Endodermal cell (in vitro differentiated cells): ENCODE measurements at regions not wholly inside any gene's neighbourhood (a gene's known extent, or its start where the extent isn't known, plus 50 kb on each side); places are given as distances from the start of the nearest gene placed in this dataset.

Source experiments
- DNase-seq: peaks from one replicate; pipeline ENCODE4 v3.0.0-alpha.2; 2017
- H3K27ac ChIP-seq: 2 replicates; pipeline ENCODE4 v1.5.1; 2013; ENCODE audit warnings: mild to moderate bottlenecking, low read depth, low read length, moderate library complexity
- H3K27me3 ChIP-seq: 2 replicates; pipeline ENCODE4 v1.6.1; 2013; ENCODE audit warnings: mild to moderate bottlenecking, low read length, moderate library complexity; ENCODE audit not compliant: insufficient read depth, control insufficient read depth, poor library complexity, severe bottlenecking
- H3K36me3 ChIP-seq: 2 replicates; pipeline ENCODE4 v1.7.0; 2013; ENCODE audit warnings: mild to moderate bottlenecking, low read length, moderate library complexity; ENCODE audit not compliant: control insufficient read depth, insufficient read depth
- H3K4me1 ChIP-seq: one replicate; pipeline ENCODE4 v1.7.0; 2013; ENCODE audit warnings: low read length; ENCODE audit not compliant: control insufficient read depth, insufficient read depth
- H3K4me3 ChIP-seq: 2 replicates; pipeline ENCODE4 v1.5.1; 2013; ENCODE audit warnings: mild to moderate bottlenecking, low read length, moderate library complexity
- H3K9ac ChIP-seq: 2 replicates; pipeline ENCODE4 v1.6.1; 2013; ENCODE audit warnings: mild to moderate bottlenecking, low read length, moderate library complexity; ENCODE audit not compliant: poor library complexity, severe bottlenecking; ENCODE audit errors: extremely low read depth
- H3K9me3 ChIP-seq: 2 replicates; pipeline ENCODE4 v1.6.1; 2013; ENCODE audit warnings: mild to moderate bottlenecking, low read length, moderate library complexity; ENCODE audit not compliant: control insufficient read depth
- H3K27ac Mint-ChIP-seq: 2 replicates; pipeline ENCODE4 v1.8.0; 2020; ENCODE audit warnings: mixed read lengths
- H3K27me3 Mint-ChIP-seq: 2 replicates; pipeline ENCODE4 v1.8.0; 2021; ENCODE audit warnings: mild to moderate bottlenecking, mixed read lengths; ENCODE audit not compliant: insufficient read depth
- H3K36me3 Mint-ChIP-seq: 2 replicates; pipeline ENCODE4 v1.8.0; 2020; ENCODE audit warnings: low read depth, mixed read lengths
- H3K4me1 Mint-ChIP-seq: 2 replicates; pipeline ENCODE4 v1.8.0; 2020; ENCODE audit warnings: mixed read lengths
- H3K4me3 Mint-ChIP-seq: 2 replicates; pipeline ENCODE4 v1.8.0; 2020; ENCODE audit warnings: mild to moderate bottlenecking, moderate library complexity, mixed read lengths
- H3K9me3 Mint-ChIP-seq: 2 replicates; pipeline ENCODE4 v1.8.0; 2020; ENCODE audit warnings: mild to moderate bottlenecking, mixed read lengths
- CTCF ChIP-seq: fragments of 200-600 bp; sonication (generic); conservative IDR thresholded peaks from 2 replicates; pipeline ENCODE4 v1.5.0; 2021; ENCODE audit warnings: antibody characterized with exemption, mild to moderate bottlenecking
- WGBS, 2 experiments: methylation state at CpG; one replicate each; pipeline versions ENCODE4 v1.1.5 to v1.1.7; 2013; ENCODE audit warnings: missing lambda C conversion rate in 2 of 2, mixed read lengths in 1 of 2; ENCODE audit not compliant: insufficient coverage in 1 of 2, insufficient read length in 1 of 2; 5-methylcytosine and 5-hydroxymethylcytosine counted together

- Mint-ChIP-seq H3K36me3 (peaks cover 25% of the 10 kb centered on the region), H3K27ac (no peak overlapping the region), H3K4me3 (no peak overlapping the region), H3K27me3 (no peaks in the 10 kb centered on the region), H3K9me3 (peaks cover 52% of the 10 kb centered on the region), H3K4me1 (peaks cover 17% of the 10 kb centered on the region)
- H3K27me3 ChIP-seq, result no peaks in the 10 kb centered on the region
- peaks cover 14% of the 10 kb centered on the region for H3K9me3 ChIP-seq
- no peak overlapping the region for H3K27ac ChIP-seq
- no peaks in the 10 kb centered on the region for H3K4me1 ChIP-seq
- DNase-seq, result no peak
- H3K9ac ChIP-seq, result no peak overlapping the region
- no peaks in the 10 kb centered on the region for H3K36me3 ChIP-seq
- no peak overlapping the region for H3K4me3 ChIP-seq
- no peak for TF ChIP-seq CTCF
- 80 to 84% methylated on average over 5 to 6 of the region's 6 CpGs for WGBS, 2 experiments
Measured at GRCh38 chr2:224293976-224294375, 107.9 kb downstream of the FAM124B start.

GRCh38 chr2:224287531-224287930 is 114.4 kb downstream of the FAM124B start:
- Mint-ChIP-seq H3K36me3 (no peaks in the 10 kb centered on the region), H3K9me3 (no peaks in the 10 kb centered on the region), H3K27ac (no peak overlapping the region), H3K4me3 (no peak overlapping the region), H3K4me1 (peaks cover 16% of the 10 kb centered on the region), H3K27me3 (no peaks in the 10 kb centered on the region)
- no peaks in the 10 kb centered on the region for H3K27me3 ChIP-seq
- no peak overlapping the region for H3K9ac ChIP-seq
- H3K27ac ChIP-seq, result no peak overlapping the region
- 88 to 89% methylated on average over 2 of the region's 2 CpGs for WGBS, 2 experiments
- no peak overlapping the region for H3K4me3 ChIP-seq
- TF ChIP-seq CTCF, result no peak
- H3K4me1 ChIP-seq, result no peaks in the 10 kb centered on the region
- no peak for DNase-seq
- no peaks in the 10 kb centered on the region for H3K36me3 ChIP-seq
- no peaks in the 10 kb centered on the region for H3K9me3 ChIP-seq

- no peak overlapping the region for H3K4me3 Mint-ChIP-seq
- no peaks in the 10 kb centered on the region for H3K36me3 Mint-ChIP-seq
- DNase-seq, result no peak
- WGBS, 2 experiments, result 79 to 91% methylated on average over 2 of the region's 2 CpGs
- Histone ChIP-seq H3K4me3 (no peak overlapping the region), H3K9me3 (no peaks in the 10 kb centered on the region), H3K36me3 (no peaks in the 10 kb centered on the region), H3K9ac (no peak overlapping the region), H3K27ac (no peak overlapping the region), H3K27me3 (no peaks in the 10 kb centered on the region), H3K4me1 (no peaks in the 10 kb centered on the region)
- TF ChIP-seq CTCF, result peak; percentile 67
- H3K9me3 Mint-ChIP-seq, result no peaks in the 10 kb centered on the region
- H3K27ac Mint-ChIP-seq, result no peak overlapping the region
- peaks cover 16% of the 10 kb centered on the region for H3K4me1 Mint-ChIP-seq
- H3K27me3 Mint-ChIP-seq, result peaks cover 2% of the 10 kb centered on the region
Measured at GRCh38 chr2:224286923-224287322, 115.0 kb downstream of the FAM124B start.
